ENCODE measurements at regions not wholly inside any gene's neighbourhood (a gene's known extent, or its start where the extent isn't known, plus 50 kb on each side); places are given as distances from the start of the nearest gene placed in this dataset.
"Not testable (repeated sequence)": the region's sequence is repeated elsewhere in the genome, so short reads cannot be mapped to it uniquely, and the experiment has no call there.

DNA sequence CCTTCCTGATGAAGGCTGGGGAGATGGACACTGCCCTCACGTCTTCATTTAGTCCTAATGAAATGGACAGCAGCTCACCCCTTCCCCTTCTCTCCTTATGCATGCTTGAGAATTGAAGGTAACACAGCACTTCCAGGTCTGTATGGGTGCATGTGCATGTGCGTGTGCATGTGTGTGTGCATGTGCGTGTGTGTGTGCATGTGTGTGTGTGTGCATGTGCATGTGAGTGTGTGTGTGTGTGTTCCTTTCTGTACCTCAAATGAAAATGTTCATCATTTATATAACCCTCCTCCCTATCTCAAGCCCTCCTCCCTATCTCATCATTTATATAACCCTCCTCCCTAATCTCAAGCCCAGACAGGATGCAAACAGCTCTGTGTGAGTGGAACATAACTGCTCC is 444.8 kb downstream of the MAT2B start:
- DNase-seq (ENCODE audit: low spot score), result no peak

DNA sequence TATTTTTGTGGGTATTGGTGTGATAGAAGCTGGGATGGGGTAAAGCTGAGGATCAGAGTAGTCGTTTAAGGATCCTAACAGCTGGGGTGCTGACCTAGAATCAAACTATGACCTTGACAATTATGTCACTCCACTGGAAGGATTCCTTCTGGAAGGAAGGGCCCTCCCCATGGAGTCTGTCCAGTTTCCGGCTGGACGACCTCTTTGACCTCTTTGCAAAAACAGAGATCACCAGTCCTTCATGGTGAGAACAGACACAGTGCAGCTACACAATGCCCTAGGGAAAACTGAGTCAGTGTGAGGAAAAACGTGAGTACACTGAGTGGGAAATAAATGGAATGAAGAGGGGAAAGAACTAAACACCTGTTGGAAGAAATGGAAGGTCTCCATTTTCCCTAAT is 445.6 kb downstream of the MAT2B start:
- no peak for DNase-seq (ENCODE audit: low spot score)

DNA sequence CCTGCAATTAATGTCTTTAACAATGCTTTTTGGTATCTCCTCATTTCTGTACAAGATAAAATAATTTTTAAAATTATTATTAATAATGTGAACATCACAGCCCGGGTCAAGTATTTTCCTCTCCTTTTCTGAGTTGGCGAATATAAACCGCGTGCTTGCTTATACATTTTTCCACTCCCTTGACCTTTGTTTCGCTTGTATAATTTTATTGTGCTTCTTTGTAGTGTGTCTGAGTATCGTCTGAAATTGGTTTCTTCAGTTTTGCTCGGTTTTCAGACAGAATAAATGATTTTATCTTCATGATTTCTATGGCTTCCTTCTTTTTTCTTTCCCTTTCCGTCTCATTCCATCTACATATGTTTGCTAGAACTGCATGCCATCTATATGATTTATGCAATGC is 448.5 kb downstream of the MAT2B start:
- no peak for DNase-seq (ENCODE audit: low spot score)

DNA sequence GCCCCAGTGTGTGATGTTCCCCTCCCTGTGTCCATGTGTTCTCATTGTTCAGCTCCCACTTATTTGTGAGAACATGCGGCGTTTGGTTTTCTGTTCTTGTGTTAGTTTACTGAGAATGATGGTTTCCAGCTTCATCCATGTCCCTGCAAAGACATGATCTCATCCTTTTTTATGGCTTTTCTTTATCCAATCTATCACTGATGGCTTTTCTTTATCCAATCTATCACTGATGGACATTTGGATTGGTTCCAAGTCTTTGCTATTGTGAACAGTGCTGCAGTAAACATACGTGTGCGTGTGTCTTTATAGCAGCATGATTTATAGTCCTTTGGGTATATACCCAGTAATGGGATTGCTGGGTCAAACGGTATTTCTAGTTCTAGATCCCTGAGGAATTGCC is 455.8 kb downstream of the MAT2B start:
- DNase-seq (ENCODE audit: low spot score), result not testable (repeated sequence)

DNA sequence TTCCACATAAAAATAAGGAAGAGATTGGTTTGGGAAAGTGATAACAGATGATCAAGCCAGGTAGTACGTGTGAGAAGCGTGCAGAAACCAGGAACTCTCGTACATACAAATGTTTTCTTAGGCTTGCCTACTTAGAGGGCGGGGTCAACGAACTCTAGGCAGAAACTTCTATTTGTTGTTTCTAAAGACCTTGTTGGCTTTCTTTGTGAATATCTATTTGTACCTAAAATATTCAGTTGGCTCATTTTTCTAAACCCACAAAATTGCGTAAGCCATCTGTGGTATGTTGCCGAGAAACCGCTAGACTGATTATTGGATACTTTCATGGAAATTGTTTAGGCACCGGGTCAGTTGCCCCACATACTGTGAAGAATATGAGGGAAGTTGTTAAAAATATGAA is 458.5 kb downstream of the MAT2B start:
- DNase-seq (ENCODE audit: low spot score), result no peak

DNA sequence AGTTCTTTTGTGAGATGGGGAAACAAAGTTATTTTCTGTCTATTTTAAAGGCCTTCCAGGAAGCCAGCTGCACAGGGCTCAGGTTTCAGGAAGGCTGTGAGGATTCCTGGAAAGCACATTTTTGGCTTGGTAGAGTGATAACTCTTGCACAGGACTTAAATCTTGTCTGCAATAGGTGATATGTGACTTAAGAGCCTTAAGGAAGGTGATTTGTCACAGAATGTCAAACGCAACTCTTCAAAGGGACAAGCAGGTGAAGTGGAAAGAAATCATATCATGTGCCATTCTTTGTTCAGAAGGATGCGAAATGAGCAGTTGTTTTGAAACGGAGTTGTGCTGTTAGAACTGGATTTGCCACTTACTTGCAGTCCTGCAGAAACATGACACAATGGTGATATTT is 459.3 kb downstream of the MAT2B start:
- DNase-seq (ENCODE audit: low spot score), result no peak

DNA sequence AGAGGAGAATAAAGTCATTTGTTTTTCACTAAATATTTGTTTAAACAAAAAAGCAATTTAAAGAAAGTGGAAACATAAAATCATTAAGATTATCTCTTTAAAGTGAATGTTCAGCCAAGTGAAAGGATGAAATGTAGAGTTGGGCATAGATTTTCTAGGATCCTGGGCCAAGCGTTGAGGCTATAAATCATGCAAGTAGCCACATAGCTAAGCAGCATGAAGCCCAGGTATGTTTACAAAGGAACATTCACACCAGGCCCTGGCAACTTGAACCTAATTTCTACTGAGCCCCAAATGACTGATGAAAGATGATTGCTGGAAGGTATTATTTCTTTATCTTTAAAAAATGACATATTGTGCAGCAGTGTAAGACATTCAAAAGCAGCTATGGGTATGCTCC is 461.8 kb downstream of the MAT2B start:
- DNase-seq (ENCODE audit: low spot score), result no peak

DNA sequence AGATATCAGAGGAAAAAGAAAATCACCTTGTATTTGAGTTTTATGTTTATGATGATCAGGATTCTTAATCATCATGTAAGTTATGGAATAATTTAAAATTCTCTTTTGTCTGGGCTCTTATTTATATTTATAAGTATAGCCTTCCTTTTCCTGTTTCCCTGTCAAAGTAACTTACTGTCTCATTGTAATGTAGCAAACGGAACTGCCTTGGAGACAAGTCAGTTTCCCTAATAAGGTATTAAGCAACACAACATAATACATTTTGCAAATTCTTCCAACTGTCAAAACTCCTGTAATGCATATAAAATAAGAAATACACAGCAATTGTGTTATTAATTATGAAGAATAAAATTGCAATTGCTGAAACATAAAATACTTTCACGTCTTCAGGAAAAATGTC is 463.2 kb downstream of the MAT2B start:
- no peak for DNase-seq (ENCODE audit: low spot score)

DNA sequence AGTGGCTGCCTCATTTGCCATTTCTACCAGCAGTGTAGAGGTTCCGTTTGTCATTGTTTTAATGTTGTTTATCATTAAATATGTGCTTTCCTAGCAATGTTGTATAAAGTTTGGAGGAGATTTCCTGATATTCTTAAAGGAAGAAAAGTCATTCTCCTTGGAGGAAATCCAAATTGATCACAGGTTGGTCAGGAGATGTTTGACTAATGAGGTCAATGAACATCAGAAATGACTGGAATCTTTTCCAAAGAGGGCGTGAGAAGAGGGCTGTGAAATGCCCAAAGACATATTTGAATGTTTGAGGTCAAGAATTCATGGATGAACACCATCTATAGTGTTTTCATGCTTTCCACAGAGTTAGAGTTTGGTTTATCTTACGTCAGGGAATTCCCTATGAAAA is 471.3 kb downstream of the MAT2B start:
- no peak for DNase-seq (ENCODE audit: low spot score)

DNA sequence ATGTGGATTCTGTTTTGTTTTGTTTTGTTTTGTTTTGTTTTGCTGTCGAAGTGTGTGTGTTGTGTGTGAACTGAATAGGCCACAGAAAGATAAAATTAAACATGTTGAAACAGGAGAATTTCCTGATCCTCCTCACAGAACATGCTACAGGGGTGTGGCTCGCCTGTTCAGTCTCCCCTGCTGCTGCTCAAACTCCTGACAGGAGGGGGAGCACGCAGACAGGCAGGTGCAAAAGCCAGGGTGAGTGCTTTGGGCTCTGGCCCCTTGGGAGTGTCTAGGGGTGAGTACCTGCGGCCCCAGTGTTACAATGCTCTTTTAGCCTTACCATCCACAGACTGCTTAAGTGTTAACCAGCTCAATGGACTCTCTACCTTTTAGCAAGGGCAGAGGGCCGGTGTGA is 473.5 kb downstream of the MAT2B start:
- no peak for DNase-seq (ENCODE audit: low spot score)

DNA sequence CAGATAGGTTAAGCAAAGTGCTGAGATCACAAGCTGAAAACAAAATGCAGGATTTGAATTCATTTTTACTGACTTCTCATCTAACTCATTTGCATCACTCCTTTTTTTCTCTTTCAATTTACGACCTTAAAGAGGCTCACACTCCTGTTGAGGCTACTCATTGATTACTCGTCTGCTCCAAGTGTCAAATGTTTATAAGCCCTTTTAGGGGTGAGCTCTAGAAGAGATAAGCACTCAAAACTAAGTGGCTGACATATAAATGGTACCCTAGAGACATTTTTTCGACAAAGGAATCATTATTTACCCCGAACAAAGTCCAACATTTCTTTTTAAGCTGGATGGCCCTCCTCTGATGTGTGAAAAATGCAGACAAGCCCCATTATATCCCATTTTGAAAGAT is 483.1 kb downstream of the MAT2B start:
- DNase-seq (ENCODE audit: low spot score), result no peak

DNA sequence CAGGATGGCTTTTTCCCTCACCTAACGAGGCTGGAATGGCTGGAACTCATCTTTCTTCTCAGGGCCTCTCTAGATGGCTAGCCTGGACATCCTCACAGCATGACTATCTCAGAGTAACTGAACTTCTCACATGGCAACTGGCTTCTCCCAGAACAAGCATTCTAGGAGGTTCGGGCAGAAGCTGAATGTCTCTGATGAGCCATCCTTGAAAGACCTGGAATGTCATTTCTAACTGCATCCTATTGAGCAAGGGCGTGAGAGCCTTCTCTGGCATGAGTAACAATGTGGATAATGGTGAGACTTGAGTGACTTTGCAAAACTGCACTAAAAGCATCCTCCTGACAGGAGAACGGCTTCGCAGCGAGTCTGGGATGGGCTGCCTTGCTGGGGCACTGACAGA is 487.7 kb downstream of the MAT2B start:
- DNase-seq (ENCODE audit: low spot score), result no peak

DNA sequence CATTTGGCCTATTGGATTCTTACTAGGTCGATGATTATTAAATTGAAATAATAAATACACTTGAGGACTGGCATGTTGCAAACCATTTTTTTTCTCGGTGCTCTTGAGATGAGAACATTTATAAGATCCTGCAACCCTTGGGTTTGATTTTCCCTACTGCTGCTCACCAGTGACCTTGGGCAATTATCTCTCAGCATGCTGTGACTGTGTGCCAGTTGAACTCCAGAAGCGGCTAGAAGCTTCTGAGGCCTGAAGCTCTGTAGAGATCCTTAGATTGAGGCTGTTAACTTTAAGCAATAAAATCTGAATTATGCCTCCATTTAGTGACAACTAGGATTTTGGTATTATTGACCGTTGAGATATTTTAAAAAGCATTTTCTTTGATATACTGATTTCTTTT is 489.8 kb downstream of the MAT2B start:
- no peak for DNase-seq (ENCODE audit: low spot score)

DNA sequence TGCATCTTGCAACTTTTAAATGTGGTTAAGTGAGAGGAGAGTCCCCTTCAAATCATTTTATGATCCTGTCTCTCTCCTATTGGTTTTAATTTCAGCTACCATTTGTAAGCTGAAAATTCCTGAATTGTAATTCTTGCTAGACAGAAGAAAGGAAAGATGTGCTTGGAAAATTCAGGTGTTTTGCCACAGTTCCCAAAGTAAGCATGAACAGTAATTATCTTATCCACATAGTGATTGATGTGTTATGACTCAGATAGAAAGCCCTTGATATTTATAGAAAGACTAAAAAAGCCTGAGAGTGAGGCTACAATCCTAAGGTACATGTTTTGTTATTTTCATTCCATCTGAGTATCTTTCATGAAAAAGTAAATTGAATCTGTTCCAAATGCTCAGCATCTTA is 492.5 kb downstream of the MAT2B start:
- DNase-seq (ENCODE audit: low spot score), result no peak

DNA sequence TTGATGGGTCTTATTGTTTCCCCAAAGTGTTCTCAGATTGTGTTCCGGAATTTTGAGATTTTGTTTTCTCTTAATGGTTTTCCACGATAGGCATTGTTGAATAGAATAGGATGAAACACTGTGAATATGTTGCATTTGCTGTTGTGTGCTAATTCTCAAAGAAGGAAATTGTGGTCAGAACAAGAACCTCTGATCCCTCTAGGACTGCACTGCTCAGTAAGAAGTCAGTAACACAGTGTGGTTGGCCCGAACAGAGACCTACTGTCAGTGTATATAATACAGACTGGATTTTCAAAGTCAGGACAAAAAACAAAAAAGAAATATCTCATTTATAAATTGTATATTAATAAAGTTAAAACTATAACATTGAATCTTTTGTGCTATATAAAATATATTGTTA is 494.8 kb downstream of the MAT2B start:
- DNase-seq (ENCODE audit: low spot score), result no peak

DNA sequence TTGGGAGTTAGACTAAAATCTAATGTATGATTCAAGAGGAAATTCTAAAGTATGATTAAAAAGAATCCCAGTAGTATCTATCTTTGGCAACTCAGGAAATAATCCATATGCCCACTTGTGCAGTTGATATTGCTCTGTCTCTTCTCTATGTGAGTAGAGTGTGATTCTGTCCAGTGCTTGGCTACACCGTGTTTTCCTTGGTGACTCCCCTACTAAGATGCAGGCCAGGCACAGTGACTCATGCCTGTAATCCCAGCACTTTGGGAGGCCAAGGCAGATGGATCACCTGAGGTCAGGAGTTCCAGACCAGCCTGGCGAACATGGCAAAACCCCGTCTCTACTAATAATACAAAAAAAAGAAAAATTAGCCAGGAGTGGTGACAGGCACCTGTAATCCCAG is 495.4 kb downstream of the MAT2B start:
- no peak for DNase-seq (ENCODE audit: low spot score)

DNA sequence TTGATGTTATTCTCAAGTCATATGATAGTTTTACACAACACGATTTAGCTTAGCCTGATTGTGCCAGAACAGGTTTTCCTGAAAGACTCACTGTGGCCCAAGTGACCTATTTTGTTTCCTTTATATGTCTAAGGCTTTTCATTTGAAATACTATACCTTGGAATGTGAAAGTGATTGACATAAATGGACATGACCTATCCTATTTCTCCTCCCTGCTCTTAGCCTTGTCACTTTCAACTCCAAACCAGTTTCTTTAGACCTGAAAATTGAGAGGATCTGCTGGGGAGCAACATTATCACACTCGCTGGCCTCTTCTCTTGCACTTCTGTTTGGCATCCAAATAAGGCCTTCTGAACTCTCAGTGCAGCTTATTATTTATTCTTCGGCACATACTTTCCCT is 496.8 kb downstream of the MAT2B start:
- no peak for DNase-seq (ENCODE audit: low spot score)

DNA sequence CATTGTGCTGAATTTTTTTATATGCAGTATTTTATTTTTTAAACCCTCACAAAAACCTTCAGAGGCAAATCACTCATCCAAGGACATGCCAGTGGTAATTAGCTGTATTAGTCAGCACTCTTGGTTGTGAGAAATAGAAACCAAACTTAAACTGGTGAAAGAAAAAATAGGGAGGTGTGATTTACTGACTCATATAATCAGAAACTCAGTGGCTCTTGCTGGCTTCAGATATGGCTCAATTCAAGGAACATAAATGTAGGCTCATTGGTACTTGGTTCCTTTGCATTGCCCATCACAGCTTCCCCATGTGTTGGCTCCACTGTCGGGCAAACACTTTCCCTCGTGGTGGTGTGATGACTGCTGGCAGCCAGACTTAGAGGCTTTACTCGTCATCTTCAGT is 497.2 kb downstream of the MAT2B start:
- DNase-seq (ENCODE audit: low spot score), result peak; percentile 12

DNA sequence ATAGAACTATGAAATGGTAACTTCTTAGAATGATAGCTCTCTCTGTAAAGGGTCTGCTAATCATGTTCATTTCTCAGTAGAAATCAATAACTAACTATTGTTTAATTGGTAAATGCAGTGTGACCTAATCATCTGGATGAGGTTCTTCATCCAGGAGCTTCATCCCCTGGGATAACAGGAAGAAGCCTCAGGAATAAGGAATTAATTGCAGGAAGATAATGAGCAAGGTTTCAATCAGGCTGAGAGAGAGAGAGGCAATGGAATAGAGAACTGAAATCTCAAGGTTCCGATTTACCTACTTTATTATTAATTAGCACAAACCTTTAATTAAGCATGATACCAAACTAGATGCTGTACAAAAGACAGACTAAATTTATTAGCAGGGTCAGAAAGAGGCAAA is 499.7 kb downstream of the MAT2B start:
- DNase-seq (ENCODE audit: low spot score), result no peak

DNA sequence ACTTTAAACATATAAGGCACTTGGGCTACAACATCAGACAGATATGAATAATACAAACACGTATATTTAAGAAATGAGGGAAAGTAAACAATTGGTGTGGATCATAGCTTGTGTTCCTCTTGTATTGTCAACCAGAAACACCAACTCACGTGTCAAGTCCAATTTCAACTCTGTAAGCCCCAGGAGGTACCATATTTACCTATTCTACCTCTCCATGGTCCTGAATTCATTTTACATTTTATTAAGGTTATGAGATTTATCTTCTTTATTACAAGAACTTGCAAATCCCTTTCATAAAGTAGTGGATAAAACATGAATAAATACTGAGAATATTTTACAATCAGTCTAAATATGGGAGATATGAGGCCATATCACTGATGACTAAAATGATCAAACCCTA is 501.6 kb downstream of the MAT2B start:
- no peak for DNase-seq (ENCODE audit: low spot score)

DNA sequence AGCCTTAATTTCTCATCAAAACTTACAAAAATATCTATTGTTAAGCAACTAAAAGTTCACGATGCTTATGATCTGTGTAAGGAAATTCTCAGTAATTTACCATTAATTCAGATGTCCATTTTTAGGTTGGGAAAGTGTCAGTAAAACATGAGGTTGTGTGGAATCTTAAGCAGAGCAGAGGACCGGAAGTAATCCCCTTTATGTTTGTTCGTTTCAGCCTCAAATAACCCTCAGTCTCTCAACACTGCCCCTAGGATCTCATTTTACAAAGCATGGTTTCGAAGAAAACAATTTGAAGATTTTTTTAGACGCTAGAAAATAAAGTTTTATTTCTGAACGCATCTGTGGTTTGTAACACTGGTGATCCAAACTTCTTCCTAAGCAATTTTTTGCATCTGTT is 504.2 kb downstream of the MAT2B start:
- no peak for DNase-seq (ENCODE audit: low spot score)

DNA sequence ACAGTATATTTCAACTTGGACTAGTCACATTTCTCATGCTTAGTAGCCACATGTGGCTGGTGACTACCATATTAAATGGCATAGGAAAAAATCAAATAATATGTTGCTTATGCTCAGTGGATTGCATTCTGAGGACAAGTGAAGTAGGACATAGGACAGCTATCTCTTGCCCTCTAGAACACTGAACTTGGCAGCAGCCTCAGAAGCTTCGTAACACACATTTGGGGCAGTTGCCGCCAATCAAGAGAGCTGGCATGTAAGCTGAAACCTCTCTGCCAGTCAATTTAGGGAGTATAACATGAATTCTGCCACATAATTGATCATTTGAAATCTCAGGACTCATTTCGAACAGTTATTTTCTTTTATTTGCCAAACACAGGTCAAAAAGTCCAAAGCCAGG is 505.5 kb downstream of the MAT2B start:
- DNase-seq (ENCODE audit: low spot score), result no peak

DNA sequence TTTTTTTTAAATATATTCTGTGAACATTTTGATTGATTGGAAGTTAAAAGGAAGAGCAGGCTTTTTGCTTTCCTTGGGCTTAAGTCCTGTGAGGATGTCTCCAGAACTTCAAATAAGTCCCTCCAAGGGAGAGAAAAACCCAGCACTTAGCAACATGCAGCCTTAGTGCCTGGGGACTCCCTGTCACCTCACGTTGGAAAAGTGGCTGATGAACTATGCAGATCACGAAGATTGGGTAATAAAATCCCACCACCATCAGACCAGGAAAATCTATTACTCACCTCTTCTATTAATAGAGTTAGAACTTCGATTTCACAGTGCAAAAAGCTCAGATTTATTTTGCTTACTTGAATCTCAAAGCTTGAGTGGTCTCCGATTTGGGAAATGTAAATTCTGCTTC is 507.0 kb downstream of the MAT2B start:
- no peak for DNase-seq (ENCODE audit: low spot score)

DNA sequence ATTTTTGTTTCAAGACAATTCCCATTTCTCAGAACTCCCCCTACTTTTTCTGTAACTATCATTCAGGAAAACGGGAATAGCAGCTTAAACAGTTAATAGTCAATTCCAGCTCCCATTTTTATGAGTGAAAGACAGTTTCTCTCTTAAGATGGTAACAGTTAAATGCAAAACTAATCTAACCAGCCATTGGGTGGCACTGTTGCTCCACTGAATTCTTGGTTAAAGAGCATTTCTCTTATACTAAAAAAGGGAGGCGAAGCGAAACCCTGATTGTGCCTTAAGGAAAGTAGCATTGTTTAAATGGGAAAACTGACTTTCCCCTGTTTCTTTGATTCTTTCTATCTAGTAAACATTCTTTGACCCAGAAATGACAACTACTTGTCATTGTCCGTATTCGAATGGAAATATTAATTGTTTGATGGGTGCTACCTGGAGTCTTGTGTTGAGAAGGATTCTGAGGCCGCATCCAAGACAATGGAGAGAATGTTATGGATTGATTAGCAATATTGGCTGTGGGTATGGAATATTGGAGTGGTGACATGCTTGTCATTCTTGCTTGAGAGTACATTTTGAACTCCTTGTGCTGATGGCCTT is 507.8 kb downstream of the MAT2B start:
- DNase-seq (ENCODE audit: low spot score), result peak; percentile 47

DNA sequence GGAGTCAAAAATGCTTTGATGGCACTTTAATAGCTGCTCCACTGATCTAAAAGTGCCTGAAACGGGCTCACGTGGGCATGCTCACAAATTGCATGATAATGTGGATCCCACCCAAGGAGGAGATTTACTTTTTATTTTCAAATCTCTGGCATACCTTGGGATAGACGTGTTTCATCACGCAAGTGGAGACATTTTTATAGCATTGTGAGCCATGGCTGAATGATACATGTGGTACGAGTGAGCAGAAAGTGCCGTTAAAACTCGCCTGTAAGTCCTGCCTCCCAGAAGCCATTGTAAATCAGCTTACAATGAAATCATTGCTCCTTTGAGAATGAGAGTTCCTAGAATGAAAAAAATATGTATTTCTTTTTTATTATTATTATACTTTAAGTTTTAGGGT is 514.7 kb downstream of the MAT2B start:
- DNase-seq (ENCODE audit: low spot score), result no peak

All from GM03348 (cell line).